Smooth muscle cell (in vitro differentiated cells): ENCODE measurements at regions not wholly inside any gene's neighbourhood (a gene's known extent, or its start where the extent isn't known, plus 50 kb on each side); places are given as distances from the start of the nearest gene placed in this dataset.

Source experiments
- DNase-seq: peaks from one replicate; lab custom pipeline; 2025; ENCODE audit not compliant: unreplicated experiment; lab: John Stamatoyannopoulos, UW
- H2AFZ ChIP-seq: fragments of 200-600 bp; sonication (generic); 2 replicates; pipeline ENCODE4 v1.6.0; 2016; ENCODE audit warnings: antibody characterized with exemption, low read depth, mild to moderate bottlenecking
- H3F3A ChIP-seq: fragments of 200-600 bp; sonication (generic); 2 replicates; pipeline ENCODE4 v1.6.0; 2017; ENCODE audit warnings: antibody characterized with exemption, low read depth
- H3K27ac ChIP-seq: fragments of 200-600 bp; sonication (generic); 2 replicates; pipeline ENCODE4 v1.5.1; 2016; ENCODE audit warnings: low read depth, mild to moderate bottlenecking
- H3K27me3 ChIP-seq: fragments of 200-600 bp; sonication (generic); 2 replicates; pipeline ENCODE4 v1.6.1; 2016; ENCODE audit warnings: low read depth, mild to moderate bottlenecking
- H3K36me3 ChIP-seq: fragments of 200-600 bp; sonication (generic); 2 replicates; pipeline ENCODE4 v1.5.1; 2016; ENCODE audit warnings: low read depth
- H3K4me1 ChIP-seq: fragments of 200-600 bp; sonication (generic); 2 replicates; pipeline ENCODE4 v1.5.1; 2016; ENCODE audit warnings: low read depth
- H3K4me2 ChIP-seq: fragments of 200-600 bp; sonication (generic); 2 replicates; pipeline ENCODE4 v1.6.0; 2016; ENCODE audit warnings: mild to moderate bottlenecking
- H3K4me3 ChIP-seq: fragments of 200-600 bp; sonication (generic); 2 replicates; pipeline ENCODE4 v1.5.1; 2016; ENCODE audit warnings: mild to moderate bottlenecking
- H3K79me2 ChIP-seq: fragments of 200-600 bp; sonication (generic); 2 replicates; pipeline ENCODE4 v1.6.0; 2016; ENCODE audit warnings: low read depth, mild to moderate bottlenecking
- H3K9ac ChIP-seq: fragments of 200-600 bp; sonication (generic); 2 replicates; pipeline ENCODE4 v1.6.0; 2016; ENCODE audit warnings: low read depth
- H3K9me3 ChIP-seq: fragments of 200-600 bp; sonication (generic); replicated peaks from 2 replicates; pipeline ENCODE4 v1.5.1; 2016; ENCODE audit warnings: low read depth
- H4K20me1 ChIP-seq: fragments of 200-600 bp; sonication (generic); 2 replicates; pipeline ENCODE4 v1.6.0; 2016; ENCODE audit warnings: low read depth
- WGBS: methylation state at CpG from one replicate; pipeline ENCODE4 v1.1.7; 2016; ENCODE audit warnings: low lambda C conversion rate; 5-methylcytosine and 5-hydroxymethylcytosine counted together
- TF ChIP-seq, protein P1 (sequence below): fragments of 200-600 bp; sonication (generic); IDR thresholded peaks from 2 replicates; pipeline ENCODE4 v1.5.1; 2017; ENCODE audit warnings: borderline replicate concordance, mild to moderate bottlenecking, antibody characterized with exemption; ENCODE audit not compliant: insufficient read depth, poor library complexity, severe bottlenecking

DNA sequence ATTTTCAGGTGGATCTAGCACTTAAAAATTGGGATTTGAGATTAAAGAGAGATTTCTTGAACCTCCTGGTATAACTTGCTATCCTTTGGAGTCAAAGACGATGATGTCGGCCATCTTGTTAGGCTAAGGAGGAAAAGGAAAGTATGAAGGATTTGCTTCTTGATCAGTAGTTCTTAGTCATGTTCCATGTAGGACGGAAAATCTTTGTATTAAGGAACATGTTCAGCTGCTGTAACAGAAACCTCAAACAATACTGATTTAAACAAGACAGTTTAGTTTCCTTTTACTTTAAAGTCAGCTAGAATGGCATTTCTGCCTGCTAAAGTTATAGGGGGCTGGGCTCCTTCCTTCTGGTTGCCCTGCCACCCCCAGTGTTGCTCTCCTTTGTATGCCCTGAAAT, 56.4 kb upstream of the MGAT5 start:
- H3K36me3 ChIP-seq = no peaks in the 10 kb centered on the region
- H3K4me3 ChIP-seq = no peak overlapping the region
- H4K20me1 ChIP-seq = peaks cover 91% of the 10 kb centered on the region
- no peaks in the 10 kb centered on the region for H3K27me3 ChIP-seq
- H3K4me1 ChIP-seq = peaks cover 11% of the 10 kb centered on the region
- H2AFZ ChIP-seq = no peak overlapping the region
- H3K9me3 ChIP-seq = no peaks in the 10 kb centered on the region
- peaks cover 8% of the 10 kb centered on the region for H3K79me2 ChIP-seq
- TF ChIP-seq, protein P1, sequence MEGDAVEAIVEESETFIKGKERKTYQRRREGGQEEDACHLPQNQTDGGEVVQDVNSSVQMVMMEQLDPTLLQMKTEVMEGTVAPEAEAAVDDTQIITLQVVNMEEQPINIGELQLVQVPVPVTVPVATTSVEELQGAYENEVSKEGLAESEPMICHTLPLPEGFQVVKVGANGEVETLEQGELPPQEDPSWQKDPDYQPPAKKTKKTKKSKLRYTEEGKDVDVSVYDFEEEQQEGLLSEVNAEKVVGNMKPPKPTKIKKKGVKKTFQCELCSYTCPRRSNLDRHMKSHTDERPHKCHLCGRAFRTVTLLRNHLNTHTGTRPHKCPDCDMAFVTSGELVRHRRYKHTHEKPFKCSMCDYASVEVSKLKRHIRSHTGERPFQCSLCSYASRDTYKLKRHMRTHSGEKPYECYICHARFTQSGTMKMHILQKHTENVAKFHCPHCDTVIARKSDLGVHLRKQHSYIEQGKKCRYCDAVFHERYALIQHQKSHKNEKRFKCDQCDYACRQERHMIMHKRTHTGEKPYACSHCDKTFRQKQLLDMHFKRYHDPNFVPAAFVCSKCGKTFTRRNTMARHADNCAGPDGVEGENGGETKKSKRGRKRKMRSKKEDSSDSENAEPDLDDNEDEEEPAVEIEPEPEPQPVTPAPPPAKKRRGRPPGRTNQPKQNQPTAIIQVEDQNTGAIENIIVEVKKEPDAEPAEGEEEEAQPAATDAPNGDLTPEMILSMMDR = no peak
- WGBS = 92% methylated on average over 3 of the region's 3 CpGs
- no peak for DNase-seq
- no peaks in the 10 kb centered on the region for H3F3A ChIP-seq
- no peak overlapping the region for H3K27ac ChIP-seq
- no peak overlapping the region for H3K4me2 ChIP-seq
- no peak overlapping the region for H3K9ac ChIP-seq

DNA sequence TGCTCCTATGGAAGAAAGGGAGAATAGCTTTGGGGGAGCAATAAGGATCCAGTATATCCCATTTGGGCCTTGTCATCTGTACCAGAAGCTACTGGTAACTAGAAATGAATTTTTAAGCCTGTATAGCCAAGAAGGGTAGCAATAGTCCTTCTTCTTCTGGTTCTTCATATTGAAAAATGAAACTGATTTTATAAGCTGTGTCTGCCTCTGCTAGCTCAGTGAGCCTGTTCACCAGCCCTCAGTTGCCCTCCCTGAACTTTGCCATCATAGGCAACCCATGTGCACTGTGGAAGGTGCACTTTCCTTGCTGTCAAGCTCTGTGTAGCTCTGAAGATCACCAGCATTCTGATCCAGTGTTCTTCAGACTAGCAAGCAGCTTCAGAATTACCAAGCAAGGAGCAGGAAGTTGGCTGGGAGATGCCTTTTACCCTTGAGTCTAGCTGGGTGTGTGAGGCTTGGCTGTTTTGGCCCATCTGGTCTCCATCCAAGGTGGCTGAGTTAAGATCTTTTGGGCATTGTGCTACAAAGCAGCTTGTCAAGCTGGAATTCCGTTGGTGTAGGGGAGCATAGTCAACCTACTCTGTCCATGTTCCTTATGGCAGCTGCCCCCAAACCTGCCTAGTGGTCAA, 55.8 kb upstream of the MGAT5 start:
- Histone ChIP-seq H3K4me1 (peaks cover 13% of the 10 kb centered on the region), H3F3A (no peaks in the 10 kb centered on the region), H3K79me2 (peaks cover 8% of the 10 kb centered on the region), H3K4me2 (no peak overlapping the region), H3K36me3 (no peaks in the 10 kb centered on the region), H4K20me1 (peaks cover 94% of the 10 kb centered on the region), H3K9ac (no peak overlapping the region), H3K27me3 (no peaks in the 10 kb centered on the region), H3K9me3 (no peaks in the 10 kb centered on the region), H2AFZ (no peak overlapping the region), H3K4me3 (no peak overlapping the region), H3K27ac (no peak overlapping the region)
- TF ChIP-seq, protein P1 = no peak
- WGBS = 81% methylated on average over 1 of the region's 1 CpG
- no peak for DNase-seq

DNA sequence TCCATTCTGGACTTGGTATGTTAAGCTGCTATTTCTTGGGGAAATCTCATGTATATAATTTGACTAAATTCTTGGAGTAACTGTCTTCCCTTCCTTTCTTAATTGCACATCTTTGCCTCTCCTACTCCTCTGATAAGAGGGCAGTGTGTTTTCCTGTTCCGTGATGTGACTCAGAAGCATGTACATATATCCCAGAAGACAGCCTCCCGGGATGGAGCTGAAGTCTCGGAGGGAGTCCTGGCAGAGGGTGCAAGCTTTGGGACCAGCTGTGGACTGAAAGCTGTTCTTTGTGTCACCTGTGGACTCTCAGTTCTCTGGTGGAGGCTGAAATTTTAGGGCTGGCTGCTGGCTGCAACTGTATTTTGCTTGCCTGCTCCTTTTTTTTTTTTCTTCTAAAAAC, 54.7 kb upstream of the MGAT5 start:
- no peak overlapping the region for H3K9ac ChIP-seq
- 31% methylated on average over 3 of the region's 3 CpGs for WGBS
- no peak overlapping the region for H3K27ac ChIP-seq
- no peak overlapping the region for H3K4me3 ChIP-seq
- H3K79me2 ChIP-seq = peaks cover 8% of the 10 kb centered on the region
- peaks cover 95% of the 10 kb centered on the region for H4K20me1 ChIP-seq
- no peaks in the 10 kb centered on the region for H3K9me3 ChIP-seq
- H3K4me1 ChIP-seq = peaks cover 13% of the 10 kb centered on the region
- DNase-seq = no peak
- no peaks in the 10 kb centered on the region for H3F3A ChIP-seq
- no peaks in the 10 kb centered on the region for H3K27me3 ChIP-seq
- H3K36me3 ChIP-seq = no peaks in the 10 kb centered on the region
- H2AFZ ChIP-seq = no peak overlapping the region
- TF ChIP-seq, protein P1 = no peak
- H3K4me2 ChIP-seq = peak overlapping the region; percentile 25

DNA sequence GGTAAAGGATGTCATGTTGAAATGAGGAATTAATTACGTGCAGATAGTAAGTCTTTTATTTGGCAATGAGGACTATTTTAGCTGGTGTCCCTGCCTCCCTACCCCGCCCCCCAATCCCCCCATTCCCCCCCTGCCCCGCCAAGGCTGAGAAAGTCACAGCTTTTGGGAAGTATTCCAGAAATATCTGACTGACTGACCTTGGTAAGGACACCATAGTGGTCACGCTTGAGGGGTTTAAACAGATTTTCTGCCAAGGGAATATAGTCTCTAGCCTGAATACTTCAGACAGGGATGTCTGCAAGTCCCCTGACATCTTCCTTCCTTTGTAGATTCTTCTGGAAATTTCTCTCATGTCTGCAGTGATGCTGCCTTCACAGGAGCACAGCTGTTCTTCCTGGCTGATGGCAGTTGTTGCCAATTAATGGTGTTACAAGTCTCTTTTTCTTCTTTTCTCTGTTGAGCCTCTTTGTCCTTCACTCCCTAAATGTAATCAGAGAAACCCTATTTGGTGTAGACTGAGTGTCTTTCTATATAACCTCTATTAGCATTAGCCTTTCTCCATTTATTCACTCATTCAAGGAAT, 53.7 kb upstream of the MGAT5 start:
- Histone ChIP-seq H3K4me2 (no peak overlapping the region), H2AFZ (no peak overlapping the region), H3K4me1 (peaks cover 13% of the 10 kb centered on the region), H3K9ac (no peak overlapping the region), H3F3A (no peaks in the 10 kb centered on the region), H3K27ac (no peak overlapping the region), H3K36me3 (no peaks in the 10 kb centered on the region), H3K9me3 (no peaks in the 10 kb centered on the region), H4K20me1 (peaks cover 96% of the 10 kb centered on the region), H3K79me2 (peaks cover 7% of the 10 kb centered on the region), H3K27me3 (no peaks in the 10 kb centered on the region), H3K4me3 (no peak overlapping the region)
- DNase-seq = no peak
- TF ChIP-seq, protein P1 = no peak
- 87% methylated on average over 4 of the region's 4 CpGs for WGBS
